GM12872 (cell line): ENCODE measurements at regions not wholly inside any gene's neighbourhood (a gene's known extent, or its start where the extent isn't known, plus 50 kb on each side); places are given as distances from the start of the nearest gene placed in this dataset.

Experiments used
- TF ChIP-seq, protein P1 (sequence below): IDR thresholded peaks from 3 replicates; pipeline ENCODE4 v1.5.1; 2011; ENCODE audit warnings: low read depth, mild to moderate bottlenecking, low read length, moderate library complexity; ENCODE audit not compliant: insufficient read depth

DNA sequence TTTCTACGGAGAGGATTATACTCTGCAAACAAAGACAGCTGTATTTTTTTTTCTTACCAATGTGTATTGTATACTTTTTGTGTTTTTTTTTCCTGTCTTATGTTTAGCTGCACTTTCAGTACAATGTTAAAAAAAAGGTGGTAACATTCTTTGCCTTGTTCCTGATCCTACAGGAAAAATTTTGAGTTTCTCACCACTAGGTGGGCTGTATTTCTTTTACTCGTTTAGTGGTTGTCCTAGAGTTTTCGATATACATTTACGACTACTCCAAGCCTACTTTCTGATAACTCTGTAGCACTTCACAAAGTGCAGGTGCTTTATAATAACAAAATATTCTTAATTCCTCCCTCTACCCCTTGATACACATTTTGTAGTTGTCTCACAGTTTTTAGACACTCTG lies 652.2 kb downstream of the UQCRFS1 start:
- TF ChIP-seq, protein P1, sequence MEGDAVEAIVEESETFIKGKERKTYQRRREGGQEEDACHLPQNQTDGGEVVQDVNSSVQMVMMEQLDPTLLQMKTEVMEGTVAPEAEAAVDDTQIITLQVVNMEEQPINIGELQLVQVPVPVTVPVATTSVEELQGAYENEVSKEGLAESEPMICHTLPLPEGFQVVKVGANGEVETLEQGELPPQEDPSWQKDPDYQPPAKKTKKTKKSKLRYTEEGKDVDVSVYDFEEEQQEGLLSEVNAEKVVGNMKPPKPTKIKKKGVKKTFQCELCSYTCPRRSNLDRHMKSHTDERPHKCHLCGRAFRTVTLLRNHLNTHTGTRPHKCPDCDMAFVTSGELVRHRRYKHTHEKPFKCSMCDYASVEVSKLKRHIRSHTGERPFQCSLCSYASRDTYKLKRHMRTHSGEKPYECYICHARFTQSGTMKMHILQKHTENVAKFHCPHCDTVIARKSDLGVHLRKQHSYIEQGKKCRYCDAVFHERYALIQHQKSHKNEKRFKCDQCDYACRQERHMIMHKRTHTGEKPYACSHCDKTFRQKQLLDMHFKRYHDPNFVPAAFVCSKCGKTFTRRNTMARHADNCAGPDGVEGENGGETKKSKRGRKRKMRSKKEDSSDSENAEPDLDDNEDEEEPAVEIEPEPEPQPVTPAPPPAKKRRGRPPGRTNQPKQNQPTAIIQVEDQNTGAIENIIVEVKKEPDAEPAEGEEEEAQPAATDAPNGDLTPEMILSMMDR, result no peak

DNA sequence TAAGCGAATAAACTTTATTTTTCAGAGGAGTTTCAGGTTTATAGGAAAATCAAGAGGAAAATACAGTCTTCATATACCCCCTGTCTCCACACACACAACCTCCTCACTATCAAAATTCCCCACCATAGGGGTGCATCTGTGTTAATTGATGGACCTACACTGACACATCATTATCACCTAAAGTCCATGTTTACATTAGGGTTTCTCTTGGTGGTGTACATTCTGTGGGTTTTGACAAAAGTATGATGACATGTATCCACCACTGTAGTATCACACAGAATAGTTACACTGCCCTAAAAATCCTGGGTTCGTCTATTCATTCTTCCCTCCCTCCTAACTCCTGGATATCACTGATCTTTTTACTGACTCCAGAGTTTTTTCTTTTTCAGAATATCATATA lies 654.2 kb downstream of the UQCRFS1 start:
- TF ChIP-seq, protein P1, result no peak

DNA sequence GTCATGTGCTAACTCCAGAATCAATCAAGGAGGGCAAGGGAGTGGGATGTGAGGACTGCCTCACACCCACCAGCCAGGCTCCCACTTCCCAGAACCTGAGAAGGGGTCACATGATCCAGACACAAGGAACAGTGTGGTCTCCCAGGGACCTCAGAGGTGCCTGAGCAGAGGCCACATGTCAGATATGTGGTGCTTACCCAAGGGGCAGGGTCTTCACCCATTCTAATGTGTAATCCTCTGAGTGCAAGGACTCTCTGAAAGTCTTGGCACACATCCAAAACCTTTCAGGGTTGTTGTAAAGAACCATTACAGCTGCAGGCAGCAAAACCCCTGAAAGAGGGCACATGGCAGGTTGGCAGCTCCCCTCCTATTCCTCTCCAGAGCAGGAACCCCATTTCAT lies 656.6 kb downstream of the UQCRFS1 start:
- TF ChIP-seq, protein P1, result no peak

DNA sequence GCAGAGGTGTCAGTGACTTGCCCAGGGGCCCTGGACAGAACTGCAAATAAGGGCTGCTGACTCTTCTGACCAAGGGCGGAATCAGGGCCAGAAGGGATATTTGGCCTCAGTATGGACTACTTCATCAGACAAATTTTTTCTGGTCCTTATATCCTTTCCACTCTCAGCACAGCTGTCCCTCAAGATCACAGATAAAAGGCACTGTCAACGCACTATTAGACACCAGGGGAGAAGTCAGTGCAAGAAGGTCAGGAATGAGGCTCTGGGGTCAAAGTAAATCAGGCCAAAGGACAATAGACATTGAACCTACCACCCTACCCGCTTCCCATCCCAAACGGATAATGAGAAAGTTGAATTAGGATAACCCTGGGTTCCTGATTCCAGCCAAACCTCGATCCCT lies 657.6 kb downstream of the UQCRFS1 start:
- TF ChIP-seq, protein P1, result no peak

GRCh38 chr19:28554321-28555091 lies 658.4 kb downstream of the UQCRFS1 start:
- TF ChIP-seq, protein P1, result no peak

- TF ChIP-seq, protein P1, result no peak
These were observed 659.2 kb downstream of the UQCRFS1 start for GRCh38 chr19:28553764-28554163.

DNA sequence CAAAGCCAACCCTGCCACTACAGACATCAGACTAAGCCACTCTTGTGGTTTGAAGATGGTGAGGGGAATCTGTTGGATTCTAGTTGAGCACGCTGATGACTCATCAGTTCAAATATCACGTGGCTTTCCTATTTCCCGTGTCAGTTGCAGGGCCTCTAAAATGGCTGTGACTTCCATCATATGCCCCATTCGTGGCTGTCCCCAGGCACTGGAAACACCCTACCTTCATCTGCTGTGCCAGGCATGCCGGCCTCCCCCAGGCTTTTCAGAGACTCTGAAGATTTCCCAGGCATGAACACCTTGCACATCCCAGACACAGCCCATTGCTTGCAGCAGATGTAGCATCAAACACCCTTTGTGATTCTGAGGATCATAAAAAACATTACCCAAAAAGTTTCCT lies 659.9 kb downstream of the UQCRFS1 start:
- TF ChIP-seq, protein P1, result no peak
